Pancreas (tissue), 10 donors: ENCODE measurements at regions not wholly inside any gene's neighbourhood (a gene's known extent, or its start where the extent isn't known, plus 50 kb on each side); places are given as distances from the start of the nearest gene placed in this dataset.
"Not testable (repeated sequence)": the region's sequence is repeated elsewhere in the genome, so short reads cannot be mapped to it uniquely, and the experiment has no call there.

Experiments
- ATAC-seq, 4 donors: fragments of 200-7000 bp; cut with Tn5 transposase; one replicate each; pipeline versions ENCODE4 v1.8.0 to v1.9.1; 2020; ENCODE audit warnings: mild to moderate bottlenecking in 4 of 4, moderate library complexity in 4 of 4
- DNase-seq, 6 donors: peaks; one replicate each; pipeline ENCODE4 v3.0.0-alpha.2; 2020
- FAIRE-seq: peaks from 2 replicates; lab custom pipeline; 2012; peaks lifted over from hg19 to GRCh38; lab: Jason Lieb, UNC
- H3K27ac ChIP-seq, 4 donors: fragments of 200-600 bp; sonication (generic); 1 replicate in 3 of 4; 2 replicates in 1 of 4; pipeline versions ENCODE4 v1.5.0 to v1.8.0; 2020
- H3K27me3 ChIP-seq, 4 donors: fragments of 200-600 bp; one replicate each; pipeline ENCODE4 v1.8.0; 2021
- H3K36me3 ChIP-seq, 3 donors: fragments of 200-600 bp; sonication (generic) in 1 of 3; one replicate each; pipeline versions ENCODE4 v1.5.0 to v1.8.0; 2020 to 2021
- H3K4me1 ChIP-seq, 3 donors: fragments of 200-600 bp; one replicate each; pipeline ENCODE4 v1.8.0; 2021
- H3K4me3 ChIP-seq, 4 donors: fragments of 200-600 bp; sonication (generic) in 2 of 4; one replicate each; pipeline versions ENCODE4 v1.5.0 to v1.8.0; 2020 to 2021
- H3K9me3 ChIP-seq, 4 donors: fragments of 200-600 bp; one replicate each; pipeline ENCODE4 v1.8.0; 2021
- CTCF ChIP-seq, 4 donors: fragments of 200-600 bp; sonication (generic) in 3 of 4; IDR thresholded peaks; one replicate each; pipeline versions ENCODE4 v1.5.0 to v1.8.0; 2021; ENCODE audit warnings: antibody characterized with exemption in 4 of 4
- WGBS, 2 donors: extraction: QIAGEN DNeasy Blood & Tissue Kit; methylation state at CpG; one replicate each; pipeline ENCODE4 v1.1.7; 2013; 5-methylcytosine and 5-hydroxymethylcytosine counted together
- intact Hi-C, 3 donors: fragments of 100-400 bp; cut with DNase I; formaldehyde crosslinking; loops; one replicate each; pipeline versions ENCODE4 v1.11.1 to v1.14.2; 2022
- donor health status: healthy with polysubstance abuse.
- donor health status: DM: no; HTN: no; CAD: no; lungs with moderate emphysema.
- donor health status: DM: no; HTN: no; CAD: no.
- donor health status: control.
- donor health status: control.
- donor health status: Bipolar disorder and iron deficiency.
- donor health status: DM: yes; HTN: yes; CAD: no.
- donor health status: DM: no; HTN: no; CAD: no.
- donor health status: DM: no; HTN: no; CAD: no.
- donor health status: DM: yes; HTN: yes; CAD: no.

- Histone ChIP-seq H3K4me3 (no peak overlapping the region), H3K4me1 (no peaks in the 10 kb centered on the region), H3K27me3 (peaks cover 0 to 6% (median 0%) of the 10 kb centered on the region in 4 donors), H3K36me3 (no peaks in the 10 kb centered on the region), H3K27ac (no peak overlapping the region), H3K9me3 (no peaks in the 10 kb centered on the region)
- intact Hi-C loops, result no loop called here
- 39 to 70% methylated on average over 1 of the region's 1 CpG for WGBS, 2 donors
- DNase-seq (no peak), FAIRE-seq (no peak), ATAC-seq (no peak)
- no peak for TF ChIP-seq CTCF (IDR thresholded peaks at IDR 0.05)
Measured at GRCh38 chr20:40016392-40016791, 672.6 kb downstream of the MAFB start.

GRCh38 chr20:40012026-40012425 is 677.0 kb downstream of the MAFB start:
- not testable (repeated sequence) for H3K27ac ChIP-seq

GRCh38 chr20:40010483-40010882 is 678.6 kb downstream of the MAFB start:
- no peaks in the 10 kb centered on the region for H3K36me3 ChIP-seq
- ATAC-seq (no peak), DNase-seq (no peak), FAIRE-seq (no peak)
- no peaks in the 10 kb centered on the region for H3K9me3 ChIP-seq
- TF ChIP-seq CTCF (IDR thresholded peaks at IDR 0.05), result no peak
- H3K27ac ChIP-seq, result no peak overlapping the region
- no peak overlapping the region for H3K4me3 ChIP-seq
- 74 to 76% methylated on average over 2 of the region's 2 CpGs for WGBS, 2 donors
- no peaks in the 10 kb centered on the region for H3K4me1 ChIP-seq
- intact Hi-C loops, result no loop called here
- H3K27me3 ChIP-seq, result no peaks in the 10 kb centered on the region

More at GRCh38 chr20:40012026-40012425, 677.0 kb downstream of the MAFB start:
- H3K27me3 ChIP-seq, DNase-seq, H3K4me1 ChIP-seq, H3K9me3 ChIP-seq, H3K36me3 ChIP-seq, intact Hi-C loops, H3K4me3 ChIP-seq, FAIRE-seq, ATAC-seq: not testable (repeated sequence)
- WGBS, 2 donors, result 58 to 74% methylated on average over 4 to 5 of the region's 5 CpGs

GRCh38 chr20:40009542-40009941 is 679.5 kb downstream of the MAFB start:
- Histone ChIP-seq H3K4me3 (no peak overlapping the region), H3K4me1 (no peaks in the 10 kb centered on the region), H3K27me3 (no peaks in the 10 kb centered on the region), H3K9me3 (no peaks in the 10 kb centered on the region), H3K36me3 (no peaks in the 10 kb centered on the region), H3K27ac (no peak overlapping the region)
- TF ChIP-seq CTCF (IDR thresholded peaks at IDR 0.05), result no peak
- ATAC-seq, result no peak
- intact Hi-C loops, result no loop called here
- no peak for DNase-seq
- no peak for FAIRE-seq
- 54 to 72% methylated on average over 3 of the region's 3 CpGs for WGBS, 2 donors

GRCh38 chr20:40008177-40008576 is 680.9 kb downstream of the MAFB start:
- H3K4me1 ChIP-seq, result no peaks in the 10 kb centered on the region
- no peak for TF ChIP-seq CTCF (IDR thresholded peaks at IDR 0.05)
- H3K4me3 ChIP-seq, result no peak overlapping the region
- no peak overlapping the region for H3K27ac ChIP-seq
- 64 to 74% methylated on average over 3 of the region's 3 CpGs for WGBS, 2 donors
- H3K27me3 ChIP-seq, result no peaks in the 10 kb centered on the region
- FAIRE-seq (no peak), DNase-seq (no peak), ATAC-seq (no peak)
- H3K9me3 ChIP-seq, result no peaks in the 10 kb centered on the region
- H3K36me3 ChIP-seq, result no peaks in the 10 kb centered on the region
- intact Hi-C loops, result no loop called here
